GM10266 (cell line): ENCODE measurements at regions not wholly inside any gene's neighbourhood (a gene's known extent, or its start where the extent isn't known, plus 50 kb on each side); places are given as distances from the start of the nearest gene placed in this dataset.

Source experiments
- DNase-seq: peaks from one replicate; pipeline ENCODE4 v3.0.0; 2012; ENCODE audit errors: extremely low spot score
- CTCF ChIP-seq: IDR thresholded peaks from 2 replicates; pipeline ENCODE4 v1.5.1; 2012; ENCODE audit warnings: mild to moderate bottlenecking, low read depth; ENCODE audit not compliant: control insufficient read depth, insufficient read depth; ENCODE audit errors: missing control alignments

GRCh38 chr9:18327121-18327520 is 146.8 kb upstream of the ADAMTSL1 start:
- DNase-seq, result no peak
- no peak for TF ChIP-seq CTCF

- no peak for TF ChIP-seq CTCF
- DNase-seq, result no peak
Measured at GRCh38 chr9:18330401-18331309, 143.3 kb upstream of the ADAMTSL1 start.

- DNase-seq, result no peak
- TF ChIP-seq CTCF, result no peak
Measured at GRCh38 chr9:18331310-18331684, 142.7 kb upstream of the ADAMTSL1 start.

- no peak for TF ChIP-seq CTCF
- no peak for DNase-seq
Measured at GRCh38 chr9:18331808-18332209, 142.1 kb upstream of the ADAMTSL1 start.

- no peak for DNase-seq
Measured at GRCh38 chr9:18333157-18333556, 140.8 kb upstream of the ADAMTSL1 start.

GRCh38 chr9:18335825-18336224 is 138.1 kb upstream of the ADAMTSL1 start:
- DNase-seq, result no peak
- TF ChIP-seq CTCF, result no peak

More at GRCh38 chr9:18333157-18333556, 140.8 kb upstream of the ADAMTSL1 start:
- no peak for TF ChIP-seq CTCF

- DNase-seq, result no peak
- TF ChIP-seq CTCF, result no peak
Measured at GRCh38 chr9:18338042-18338441, 135.9 kb upstream of the ADAMTSL1 start.
